Activated T-cell treated with anti-CD3 and anti-CD28 coated beads, Interleukin-2, amount 50 U/mL, for 24 hours (primary cell): ENCODE measurements at regions not wholly inside any gene's neighbourhood (a gene's known extent, or its start where the extent isn't known, plus 50 kb on each side); places are given as distances from the start of the nearest gene placed in this dataset.

Source experiments
- DNase-seq: peaks from one replicate; pipeline ENCODE4 v3.0.0-alpha.2; 2020
- H3K27ac Mint-ChIP-seq: 2 replicates; pipeline ENCODE4 v1.8.0; 2020; ENCODE audit warnings: mild to moderate bottlenecking, mixed read lengths
- H3K27me3 Mint-ChIP-seq: 2 replicates; pipeline ENCODE4 v1.8.0; 2020; ENCODE audit warnings: mixed read lengths
- H3K36me3 Mint-ChIP-seq: 2 replicates; pipeline ENCODE4 v1.8.0; 2020; ENCODE audit warnings: low read depth, mixed read lengths
- H3K4me1 Mint-ChIP-seq: 2 replicates; pipeline ENCODE4 v1.8.0; 2020; ENCODE audit warnings: low read depth, mixed read lengths
- H3K4me3 Mint-ChIP-seq: 2 replicates; pipeline ENCODE4 v1.8.0; 2020; ENCODE audit warnings: mild to moderate bottlenecking, moderate library complexity, mixed read lengths
- H3K9me3 Mint-ChIP-seq: 2 replicates; pipeline ENCODE4 v1.8.0; 2020; ENCODE audit warnings: mixed read lengths

DNA sequence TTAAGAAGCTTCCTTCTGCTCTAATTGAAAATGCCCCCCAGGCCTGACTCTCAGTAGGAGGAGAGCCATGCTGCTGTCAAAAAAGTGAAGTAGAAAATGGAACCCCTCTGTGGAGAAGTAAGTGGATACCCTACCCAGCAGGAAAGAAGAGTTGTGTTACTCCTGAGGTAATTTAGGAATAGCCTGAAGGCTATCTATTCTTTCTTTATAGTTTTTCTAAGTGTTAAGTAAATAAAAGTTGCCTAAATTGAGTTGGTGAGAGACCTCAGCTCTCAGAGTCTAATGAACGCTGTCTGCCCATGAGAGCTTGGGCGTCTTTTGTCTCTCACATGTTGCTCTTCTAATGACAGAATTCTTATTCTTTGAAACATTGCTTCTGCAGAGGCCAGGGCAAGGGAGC, 116.2 kb downstream of the NSUN3 start:
- H3K9me3 Mint-ChIP-seq = no peaks in the 10 kb centered on the region
- no peak overlapping the region for H3K27ac Mint-ChIP-seq
- no peak overlapping the region for H3K4me3 Mint-ChIP-seq
- H3K27me3 Mint-ChIP-seq = peaks cover 11% of the 10 kb centered on the region
- H3K4me1 Mint-ChIP-seq = no peaks in the 10 kb centered on the region
- DNase-seq = no peak
- no peaks in the 10 kb centered on the region for H3K36me3 Mint-ChIP-seq

DNA sequence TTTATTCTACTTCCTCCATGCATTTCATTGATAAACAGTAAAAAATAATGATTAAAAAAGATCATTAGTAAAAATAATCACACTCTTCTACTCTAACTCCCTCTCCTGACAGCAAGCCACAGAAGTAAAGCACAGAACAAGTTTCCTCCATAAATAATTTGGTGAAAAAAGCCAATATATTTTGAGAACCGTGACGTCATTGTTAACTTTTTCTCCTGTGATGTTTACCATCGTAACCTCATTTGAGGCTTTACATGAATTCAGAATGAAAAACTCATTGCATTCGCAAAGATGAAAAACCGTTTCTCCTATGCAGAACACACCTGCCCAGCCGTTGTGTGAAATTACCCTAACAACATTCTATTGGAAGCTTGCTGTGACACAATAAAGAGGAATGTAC, 120.7 kb downstream of the NSUN3 start:
- no peaks in the 10 kb centered on the region for H3K9me3 Mint-ChIP-seq

GRCh38 chr3:94184781-94185180, 121.9 kb downstream of the NSUN3 start:
- H3K9me3 Mint-ChIP-seq = no peaks in the 10 kb centered on the region
- H3K4me3 Mint-ChIP-seq = no peak overlapping the region
- H3K36me3 Mint-ChIP-seq = no peaks in the 10 kb centered on the region
- peaks cover 2% of the 10 kb centered on the region for H3K4me1 Mint-ChIP-seq
- DNase-seq = no peak
- no peak overlapping the region for H3K27ac Mint-ChIP-seq
- peaks cover 3% of the 10 kb centered on the region for H3K27me3 Mint-ChIP-seq

More for the DNA sequence above, 120.7 kb downstream of the NSUN3 start:
- no peak for DNase-seq
- peaks cover 6% of the 10 kb centered on the region for H3K27me3 Mint-ChIP-seq
- peaks cover 2% of the 10 kb centered on the region for H3K4me1 Mint-ChIP-seq
- H3K27ac Mint-ChIP-seq = no peak overlapping the region
- H3K4me3 Mint-ChIP-seq = no peak overlapping the region
- no peaks in the 10 kb centered on the region for H3K36me3 Mint-ChIP-seq

GRCh38 chr3:94185753-94186152, 122.9 kb downstream of the NSUN3 start:
- H3K27ac Mint-ChIP-seq = no peak overlapping the region
- no peak overlapping the region for H3K4me3 Mint-ChIP-seq
- peaks cover 3% of the 10 kb centered on the region for H3K27me3 Mint-ChIP-seq
- no peaks in the 10 kb centered on the region for H3K36me3 Mint-ChIP-seq
- no peaks in the 10 kb centered on the region for H3K9me3 Mint-ChIP-seq
- peaks cover 2% of the 10 kb centered on the region for H3K4me1 Mint-ChIP-seq
- DNase-seq = no peak

- Mint-ChIP-seq H3K4me3 (no peak overlapping the region), H3K4me1 (peaks cover 2% of the 10 kb centered on the region), H3K27ac (no peak overlapping the region), H3K9me3 (no peaks in the 10 kb centered on the region), H3K27me3 (peaks cover 2% of the 10 kb centered on the region), H3K36me3 (no peaks in the 10 kb centered on the region)
- no peak for DNase-seq
These were observed 124.8 kb downstream of the NSUN3 start for GRCh38 chr3:94187697-94188096.

- Mint-ChIP-seq H3K27ac (no peak overlapping the region), H3K27me3 (peaks cover 2% of the 10 kb centered on the region), H3K36me3 (no peaks in the 10 kb centered on the region), H3K4me1 (no peaks in the 10 kb centered on the region), H3K9me3 (peaks cover 5% of the 10 kb centered on the region), H3K4me3 (no peak overlapping the region)
- no peak for DNase-seq
These were observed 132.5 kb downstream of the NSUN3 start for GRCh38 chr3:94195381-94195780.

DNA sequence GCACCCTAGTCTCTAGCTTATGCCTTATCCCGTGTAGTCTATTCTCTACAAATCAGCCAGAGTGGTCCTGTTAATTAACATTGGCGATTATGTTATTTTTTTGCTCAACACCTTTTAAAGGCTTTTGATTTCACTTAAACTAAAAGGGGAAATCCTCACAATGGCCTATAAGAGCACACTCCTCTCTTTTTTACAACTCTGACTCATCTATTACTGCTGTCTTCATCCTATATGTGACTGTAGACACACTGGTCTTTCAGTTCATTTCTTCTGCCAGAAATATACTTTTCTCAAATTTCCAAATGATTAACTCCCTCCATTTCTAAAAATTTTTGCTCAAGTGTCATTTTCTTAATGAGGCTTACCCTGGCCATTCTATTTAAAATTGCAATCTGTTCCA, 143.4 kb downstream of the NSUN3 start:
- DNase-seq = no peak
- no peaks in the 10 kb centered on the region for H3K4me1 Mint-ChIP-seq
- peaks cover 2% of the 10 kb centered on the region for H3K9me3 Mint-ChIP-seq
- H3K36me3 Mint-ChIP-seq = no peaks in the 10 kb centered on the region
- H3K4me3 Mint-ChIP-seq = no peak overlapping the region
- no peak overlapping the region for H3K27ac Mint-ChIP-seq
- H3K27me3 Mint-ChIP-seq = peaks cover 21% of the 10 kb centered on the region

DNA sequence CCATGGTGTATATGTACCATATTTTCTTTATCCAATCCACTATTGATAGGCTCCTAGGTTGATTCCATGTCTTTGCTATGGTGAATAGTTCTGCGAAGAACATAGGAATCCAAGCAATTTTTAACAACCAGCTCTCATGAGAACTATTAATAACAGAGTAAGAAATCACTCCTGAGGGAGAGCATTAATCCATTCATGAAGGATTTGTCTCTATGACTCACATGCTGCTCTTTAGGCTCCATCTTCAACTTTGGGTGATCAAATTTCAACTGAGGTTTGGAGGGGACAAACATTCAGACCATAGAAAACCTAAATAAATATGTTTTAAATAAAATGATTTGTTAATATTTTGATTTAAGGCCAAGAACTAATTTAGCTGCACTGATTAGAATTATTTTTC, 147.4 kb downstream of the NSUN3 start:
- Mint-ChIP-seq H3K27ac (no peak overlapping the region), H3K27me3 (peaks cover 3% of the 10 kb centered on the region), H3K4me1 (no peaks in the 10 kb centered on the region), H3K9me3 (no peaks in the 10 kb centered on the region), H3K4me3 (no peak overlapping the region), H3K36me3 (no peaks in the 10 kb centered on the region)
- no peak for DNase-seq

DNA sequence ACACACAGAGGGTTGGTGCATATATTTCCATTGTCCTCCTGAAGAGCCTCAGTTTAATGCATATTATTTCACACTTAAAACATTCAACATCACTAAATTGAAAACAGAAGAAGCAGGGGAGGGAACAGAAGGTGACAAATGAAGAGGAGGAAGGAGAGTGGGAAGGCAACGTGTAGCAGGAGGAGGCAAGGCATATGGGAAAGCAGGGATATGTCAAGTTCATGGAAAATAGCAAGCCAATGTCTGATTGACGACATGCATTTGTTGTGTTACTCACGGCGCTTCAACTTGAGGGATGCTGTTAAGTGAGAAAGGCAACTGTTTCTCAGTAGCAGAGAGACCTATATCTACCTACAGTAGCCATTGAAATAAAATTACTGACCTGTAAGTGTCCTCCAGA, 154.5 kb downstream of the NSUN3 start:
- no peak overlapping the region for H3K27ac Mint-ChIP-seq
- peaks cover 8% of the 10 kb centered on the region for H3K9me3 Mint-ChIP-seq
- no peak overlapping the region for H3K4me3 Mint-ChIP-seq
- H3K36me3 Mint-ChIP-seq = no peaks in the 10 kb centered on the region
- no peaks in the 10 kb centered on the region for H3K4me1 Mint-ChIP-seq
- H3K27me3 Mint-ChIP-seq = no peaks in the 10 kb centered on the region
- no peak for DNase-seq

DNA sequence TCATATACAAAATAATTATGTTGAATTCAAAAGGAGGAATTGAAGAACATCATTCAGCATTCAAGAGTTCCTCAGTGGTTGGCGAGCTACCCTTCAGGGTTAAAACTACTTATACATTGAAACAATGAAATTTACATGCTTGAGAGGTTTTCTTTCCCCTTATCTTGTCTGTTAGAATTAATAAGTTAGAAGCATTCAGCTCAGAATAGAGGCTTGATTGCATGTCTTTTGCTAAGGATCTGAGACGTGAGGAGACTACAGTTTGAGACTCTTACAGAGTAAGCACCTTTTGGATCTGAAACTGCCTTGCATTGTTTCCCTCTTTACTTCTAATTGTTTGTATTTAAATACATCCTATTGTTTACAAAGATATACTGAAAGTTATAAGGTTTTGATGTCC, 157.6 kb downstream of the NSUN3 start:
- no peaks in the 10 kb centered on the region for H3K36me3 Mint-ChIP-seq
- H3K4me1 Mint-ChIP-seq = no peaks in the 10 kb centered on the region
- H3K27me3 Mint-ChIP-seq = no peaks in the 10 kb centered on the region
- no peak overlapping the region for H3K4me3 Mint-ChIP-seq
- no peak overlapping the region for H3K27ac Mint-ChIP-seq
- peaks cover 14% of the 10 kb centered on the region for H3K9me3 Mint-ChIP-seq
- DNase-seq = no peak

DNA sequence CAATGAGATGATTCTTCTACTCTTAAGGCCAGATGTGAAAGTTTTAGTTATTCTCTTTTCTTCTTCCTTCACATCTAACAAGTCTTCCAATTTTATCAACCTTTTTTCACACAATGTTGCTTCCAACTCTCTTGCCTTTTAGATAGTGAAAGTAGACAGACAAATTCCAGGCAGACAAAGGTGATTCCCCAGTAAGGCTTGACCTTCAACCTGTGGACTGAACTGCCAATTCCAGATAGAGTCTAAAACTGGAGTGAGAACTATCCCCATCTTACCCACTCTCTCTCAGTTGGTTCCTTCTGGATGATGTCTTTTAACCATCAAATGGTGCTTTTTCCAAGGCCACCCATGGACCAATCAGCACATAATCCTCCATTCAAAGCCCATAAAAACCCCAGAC, 159.0 kb downstream of the NSUN3 start:
- Mint-ChIP-seq H3K36me3 (no peaks in the 10 kb centered on the region), H3K4me3 (no peak overlapping the region), H3K27me3 (peaks cover 4% of the 10 kb centered on the region), H3K27ac (no peak overlapping the region), H3K4me1 (no peaks in the 10 kb centered on the region), H3K9me3 (peaks cover 14% of the 10 kb centered on the region)
- DNase-seq = no peak

- DNase-seq = no peak
- Mint-ChIP-seq H3K27ac (no peak overlapping the region), H3K4me3 (no peak overlapping the region), H3K9me3 (peaks cover 14% of the 10 kb centered on the region), H3K4me1 (no peaks in the 10 kb centered on the region), H3K27me3 (peaks cover 4% of the 10 kb centered on the region), H3K36me3 (no peaks in the 10 kb centered on the region)
These were observed 162.4 kb downstream of the NSUN3 start for GRCh38 chr3:94225148-94225865.

- Mint-ChIP-seq H3K27ac (no peak overlapping the region), H3K4me1 (no peaks in the 10 kb centered on the region), H3K9me3 (peaks cover 14% of the 10 kb centered on the region), H3K4me3 (no peak overlapping the region), H3K27me3 (peaks cover 4% of the 10 kb centered on the region), H3K36me3 (no peaks in the 10 kb centered on the region)
- DNase-seq = no peak
These were observed 163.2 kb downstream of the NSUN3 start for GRCh38 chr3:94226078-94226477.

- Mint-ChIP-seq H3K27ac (no peak overlapping the region), H3K27me3 (no peaks in the 10 kb centered on the region), H3K4me3 (no peak overlapping the region), H3K9me3 (peaks cover 6% of the 10 kb centered on the region), H3K4me1 (no peaks in the 10 kb centered on the region), H3K36me3 (no peaks in the 10 kb centered on the region)
- DNase-seq = no peak
These were observed 170.1 kb downstream of the NSUN3 start for GRCh38 chr3:94232921-94233320.

- Mint-ChIP-seq H3K4me1 (no peaks in the 10 kb centered on the region), H3K9me3 (peaks cover 6% of the 10 kb centered on the region), H3K36me3 (no peaks in the 10 kb centered on the region), H3K27ac (no peak overlapping the region), H3K4me3 (no peak overlapping the region), H3K27me3 (no peaks in the 10 kb centered on the region)
- no peak for DNase-seq
These were observed 171.4 kb downstream of the NSUN3 start for GRCh38 chr3:94234177-94234788.
